Gastrocnemius medialis (tissue), 4 donors: ENCODE measurements at regions not wholly inside any gene's neighbourhood (a gene's known extent, or its start where the extent isn't known, plus 50 kb on each side); places are given as distances from the start of the nearest gene placed in this dataset.

ENCODE experiments used
- POLR2A ChIP-seq, 2 donors: fragments of 450-650 bp; IDR thresholded peaks; one replicate each; pipeline ENCODE4 v1.6.1; 2017; ENCODE audit warnings: antibody characterized with exemption in 2 of 2, mild to moderate bottlenecking in 2 of 2, moderate library complexity in 2 of 2
- TF ChIP-seq, protein P1 (sequence below), 5 experiments: fragments of 450-650 bp in 3 of 5; fragments of 200-600 bp in 2 of 5; sonication (generic) in 2 of 5; IDR thresholded peaks in 4 of 5; conservative IDR thresholded peaks in 1 of 5; 1 replicate in 4 of 5; 2 replicates in 1 of 5; pipeline ENCODE4 v1.5.1; 2016 to 2019; ENCODE audit warnings: antibody characterized with exemption in 5 of 5, mild to moderate bottlenecking in 3 of 5, moderate library complexity in 3 of 5

DNA sequence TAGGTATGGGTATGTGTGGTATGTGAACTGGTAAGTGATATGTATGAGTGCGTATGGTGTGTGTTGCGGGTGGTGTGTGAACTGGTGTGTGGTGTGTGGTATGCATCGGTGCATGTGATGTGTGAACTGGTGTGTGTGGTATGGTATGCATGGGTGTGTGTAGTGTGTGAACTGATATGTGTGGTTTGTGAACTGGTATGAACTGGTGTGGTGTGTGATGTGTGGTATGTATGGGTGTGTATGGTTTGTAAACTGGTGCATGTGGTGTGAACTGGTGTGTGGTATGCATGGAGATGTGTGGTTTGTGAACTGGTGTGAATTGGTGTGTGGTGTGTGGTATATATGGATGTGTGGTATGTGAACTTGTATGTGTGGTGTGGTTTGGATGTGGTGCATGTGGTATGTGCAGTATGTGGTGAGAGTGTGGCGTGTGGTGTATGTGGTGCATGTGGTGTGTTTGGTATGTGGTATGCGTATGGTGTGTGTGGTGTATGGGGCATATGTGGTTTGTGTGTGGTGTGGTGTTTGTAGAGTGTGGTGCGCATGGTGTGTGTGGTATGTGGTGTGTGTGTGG is 208.9 kb upstream of the TNP1 start:
- TF ChIP-seq, protein P1, sequence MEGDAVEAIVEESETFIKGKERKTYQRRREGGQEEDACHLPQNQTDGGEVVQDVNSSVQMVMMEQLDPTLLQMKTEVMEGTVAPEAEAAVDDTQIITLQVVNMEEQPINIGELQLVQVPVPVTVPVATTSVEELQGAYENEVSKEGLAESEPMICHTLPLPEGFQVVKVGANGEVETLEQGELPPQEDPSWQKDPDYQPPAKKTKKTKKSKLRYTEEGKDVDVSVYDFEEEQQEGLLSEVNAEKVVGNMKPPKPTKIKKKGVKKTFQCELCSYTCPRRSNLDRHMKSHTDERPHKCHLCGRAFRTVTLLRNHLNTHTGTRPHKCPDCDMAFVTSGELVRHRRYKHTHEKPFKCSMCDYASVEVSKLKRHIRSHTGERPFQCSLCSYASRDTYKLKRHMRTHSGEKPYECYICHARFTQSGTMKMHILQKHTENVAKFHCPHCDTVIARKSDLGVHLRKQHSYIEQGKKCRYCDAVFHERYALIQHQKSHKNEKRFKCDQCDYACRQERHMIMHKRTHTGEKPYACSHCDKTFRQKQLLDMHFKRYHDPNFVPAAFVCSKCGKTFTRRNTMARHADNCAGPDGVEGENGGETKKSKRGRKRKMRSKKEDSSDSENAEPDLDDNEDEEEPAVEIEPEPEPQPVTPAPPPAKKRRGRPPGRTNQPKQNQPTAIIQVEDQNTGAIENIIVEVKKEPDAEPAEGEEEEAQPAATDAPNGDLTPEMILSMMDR (IDR thresholded peaks at IDR 0.05 in 4 of 5, conservative IDR thresholded peaks at IDR 0.05 in 1 of 5): no peak
- TF ChIP-seq POLR2A (IDR thresholded peaks at IDR 0.05): no peak
